ENCODE measurements at regions not wholly inside any gene's neighbourhood (a gene's known extent, or its start where the extent isn't known, plus 50 kb on each side); places are given as distances from the start of the nearest gene placed in this dataset.

DNA sequence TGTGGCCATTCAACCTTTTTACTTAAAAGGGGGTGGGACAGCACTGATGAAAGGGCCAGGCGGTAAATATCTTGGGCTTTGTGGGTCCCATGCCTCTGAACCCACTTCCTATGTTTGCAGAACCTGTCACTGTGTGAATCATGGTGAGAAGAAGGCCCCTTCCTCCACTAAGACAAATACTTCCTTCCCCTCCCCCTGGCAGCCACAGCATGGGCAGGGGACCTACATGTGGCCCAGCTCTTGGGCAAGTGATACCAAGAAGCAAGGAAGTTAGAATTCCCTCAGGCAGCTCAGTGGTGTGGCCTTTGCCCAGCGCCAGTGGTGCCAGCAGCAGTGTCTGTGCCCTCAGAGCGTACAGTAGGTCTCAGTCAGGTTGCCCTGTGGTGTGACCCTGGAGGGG, 168.6 kb downstream of the TRIM33 start:
- no peak for FAIRE-seq

DNA sequence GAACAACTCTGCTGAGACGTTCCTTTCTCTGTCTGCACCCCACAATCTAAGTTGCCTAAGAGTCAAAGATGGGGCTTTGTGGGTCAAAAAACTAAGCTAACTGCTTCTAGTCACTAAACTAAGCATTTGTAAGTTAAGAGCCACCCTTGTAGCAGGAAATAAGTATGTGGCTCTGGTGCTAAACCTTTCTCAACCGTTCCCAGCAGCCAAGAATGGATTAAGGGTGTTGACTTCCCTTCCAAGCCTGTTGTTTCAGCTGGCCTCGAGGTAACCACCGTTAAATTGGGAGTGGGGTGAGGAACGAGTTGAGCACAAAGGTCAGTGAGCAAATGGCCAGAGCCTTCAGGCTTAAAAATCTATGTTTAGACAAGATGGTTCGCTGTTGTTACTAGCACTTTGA, 169.1 kb downstream of the TRIM33 start:
- no peak for FAIRE-seq

DNA sequence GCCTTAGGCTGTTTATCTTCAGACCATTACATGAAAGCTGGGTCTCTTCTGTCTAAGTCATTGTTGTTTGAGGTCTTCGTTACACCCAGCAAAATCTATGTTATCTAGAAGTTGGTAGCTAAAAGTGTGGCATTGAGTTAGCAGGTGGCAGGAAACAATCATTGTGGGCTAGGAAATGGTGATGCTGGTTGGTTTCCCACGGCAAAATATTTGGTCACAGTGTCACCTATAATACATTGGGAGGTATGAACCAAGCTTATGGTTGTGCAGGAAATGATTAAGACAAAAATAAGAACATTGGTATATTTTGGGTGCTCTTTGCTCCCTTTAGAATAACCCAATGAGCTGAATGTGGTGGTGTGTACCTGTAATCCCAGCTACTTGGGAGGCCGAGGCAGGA, 169.7 kb downstream of the TRIM33 start:
- no peak for FAIRE-seq

DNA sequence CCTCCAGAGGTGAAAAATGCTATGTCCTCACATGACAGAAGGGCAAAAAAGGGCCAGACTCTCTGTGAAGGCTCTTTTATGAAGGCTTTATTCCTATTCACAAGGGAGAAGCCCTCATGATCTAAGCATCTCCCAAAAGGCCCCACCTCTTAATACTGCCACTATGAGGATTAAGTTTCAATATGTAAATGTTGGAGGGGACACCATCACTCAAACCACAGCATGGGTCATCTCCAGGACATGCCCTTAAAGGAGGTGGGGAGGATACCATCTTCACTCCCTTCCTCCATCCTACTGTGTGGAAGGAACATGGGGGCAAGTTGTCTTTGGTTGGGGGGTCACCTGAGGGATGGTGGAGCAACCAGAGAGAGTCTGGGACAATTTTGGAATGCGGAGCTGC, 170.1 kb downstream of the TRIM33 start:
- no peak for FAIRE-seq

DNA sequence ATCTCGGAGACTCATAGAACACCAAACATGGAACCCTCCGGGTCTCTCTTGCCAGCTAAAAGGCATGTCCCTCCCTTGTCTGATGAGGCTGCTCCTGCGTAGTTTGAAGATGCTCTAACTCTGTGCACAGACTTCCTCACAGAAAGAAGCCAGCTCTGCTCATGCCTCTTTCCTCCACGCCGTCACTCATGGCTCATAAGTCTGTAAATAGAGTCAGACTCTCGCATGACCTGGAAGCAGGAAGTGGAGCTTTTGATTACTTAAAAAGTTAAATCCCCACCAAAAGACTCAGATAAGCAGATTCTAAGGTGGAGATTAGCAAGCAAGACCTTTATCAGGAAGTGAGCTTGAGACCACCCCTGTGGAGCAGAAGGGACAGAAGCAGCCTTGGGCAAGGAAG, 171.6 kb downstream of the TRIM33 start:
- FAIRE-seq: no peak

DNA sequence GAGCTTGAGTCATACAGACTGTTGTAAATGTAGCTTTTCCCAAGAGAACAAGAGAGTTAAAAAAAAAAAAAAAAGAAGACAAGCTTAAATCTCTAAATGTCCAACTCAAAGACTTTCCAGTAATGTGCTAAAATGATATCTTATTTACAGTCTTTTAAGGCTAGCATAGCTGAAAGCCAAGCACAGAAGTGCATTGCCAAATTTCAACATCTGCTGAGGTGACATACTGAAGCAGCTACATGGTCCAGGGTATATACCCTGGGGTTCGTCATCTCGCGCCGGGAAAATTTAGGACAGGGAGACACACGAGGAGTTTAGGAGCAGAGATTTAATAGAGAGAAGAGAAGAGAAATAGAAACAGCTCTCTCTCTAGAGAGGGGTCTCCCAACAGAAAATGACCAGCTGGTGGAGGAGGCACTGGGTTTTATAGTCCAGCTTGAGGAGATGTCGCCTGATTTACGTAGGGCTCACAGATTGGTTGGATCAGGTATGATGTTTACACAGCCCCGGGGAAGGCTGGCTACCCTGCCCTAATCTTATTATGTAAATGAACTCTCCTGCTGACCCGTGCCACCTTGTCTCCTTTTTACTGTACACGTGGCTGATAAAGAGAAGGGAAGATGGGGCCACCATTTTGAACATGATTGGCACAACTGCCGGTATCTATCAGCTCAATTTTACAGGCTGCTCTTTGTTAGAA, 172.7 kb downstream of the TRIM33 start:
- FAIRE-seq: no peak

DNA sequence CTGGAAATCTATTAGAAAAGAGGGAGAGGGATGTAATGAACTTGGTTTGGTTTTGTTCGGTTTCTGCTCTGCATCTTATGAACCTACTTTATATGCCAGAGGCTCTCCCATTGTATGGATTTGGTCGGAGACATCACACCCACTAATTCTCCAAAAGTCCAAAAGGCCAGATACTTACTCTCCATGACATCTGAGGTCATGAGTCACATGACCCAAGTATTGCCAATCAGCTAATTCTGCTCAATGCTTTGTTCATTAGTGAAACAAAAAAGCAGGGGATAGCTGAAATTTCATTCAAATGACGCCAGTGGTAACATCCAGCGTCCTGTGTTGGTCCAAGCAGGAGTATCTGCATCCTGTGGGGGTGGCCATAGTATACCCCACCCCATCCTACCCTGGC, 173.6 kb downstream of the TRIM33 start:
- no peak for FAIRE-seq

DNA sequence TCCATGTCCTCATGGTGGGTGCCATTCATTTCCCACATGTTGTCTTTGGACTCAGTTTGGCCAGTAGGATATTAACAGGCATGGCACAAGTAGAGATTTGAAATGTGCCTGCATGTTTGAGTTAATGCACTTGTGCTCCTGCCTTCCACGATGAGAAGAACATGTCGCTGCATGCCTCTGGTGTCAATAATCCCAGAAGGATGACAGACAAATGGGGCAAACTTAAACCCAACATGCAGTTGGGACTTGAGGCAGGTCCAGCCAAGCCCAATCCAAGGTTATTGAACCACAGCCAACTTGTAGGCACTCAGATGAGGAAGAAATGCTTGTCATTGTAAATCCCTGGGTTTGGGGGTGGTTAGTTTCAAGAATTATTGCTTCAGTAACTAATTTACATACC, 174.6 kb downstream of the TRIM33 start:
- no peak for FAIRE-seq

DNA sequence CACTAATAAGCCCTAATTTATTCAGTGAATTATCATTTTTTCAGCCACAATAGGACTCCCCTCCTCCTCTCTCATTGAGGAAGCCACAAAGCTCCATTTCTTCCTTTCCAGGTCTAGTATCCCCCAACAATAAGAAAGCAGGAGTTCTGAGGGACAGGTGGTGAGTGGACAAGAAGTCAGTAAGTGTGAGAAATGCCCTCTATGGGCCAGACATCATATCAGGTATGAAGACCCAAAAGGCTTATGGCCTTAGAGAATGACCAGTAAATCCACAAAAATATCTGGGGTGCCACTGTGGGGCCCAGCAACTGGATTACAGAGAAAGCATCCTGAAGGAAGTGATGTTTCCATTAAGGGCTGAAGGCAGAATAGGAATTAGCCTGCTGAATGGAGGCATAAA, 175.7 kb downstream of the TRIM33 start:
- no peak for FAIRE-seq

DNA sequence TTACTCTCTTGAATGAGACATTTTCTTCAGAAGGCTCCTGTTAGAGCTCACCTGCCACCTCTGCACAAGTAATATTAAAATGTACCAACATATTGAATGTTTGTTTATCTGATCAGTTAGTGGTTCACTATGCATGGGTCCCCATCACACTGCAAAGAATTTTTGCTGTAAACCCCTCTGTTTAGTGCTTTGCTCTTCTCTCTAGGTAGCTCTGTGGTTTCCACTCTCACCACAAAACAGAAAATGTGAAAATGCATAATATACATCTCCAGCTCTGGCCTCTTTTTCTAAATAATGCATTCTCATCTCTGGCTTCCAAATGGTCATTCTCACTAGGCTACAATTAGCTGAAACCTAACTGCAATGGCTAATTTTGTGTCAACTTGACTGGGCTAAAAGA, 176.7 kb downstream of the TRIM33 start:
- FAIRE-seq: no peak

DNA sequence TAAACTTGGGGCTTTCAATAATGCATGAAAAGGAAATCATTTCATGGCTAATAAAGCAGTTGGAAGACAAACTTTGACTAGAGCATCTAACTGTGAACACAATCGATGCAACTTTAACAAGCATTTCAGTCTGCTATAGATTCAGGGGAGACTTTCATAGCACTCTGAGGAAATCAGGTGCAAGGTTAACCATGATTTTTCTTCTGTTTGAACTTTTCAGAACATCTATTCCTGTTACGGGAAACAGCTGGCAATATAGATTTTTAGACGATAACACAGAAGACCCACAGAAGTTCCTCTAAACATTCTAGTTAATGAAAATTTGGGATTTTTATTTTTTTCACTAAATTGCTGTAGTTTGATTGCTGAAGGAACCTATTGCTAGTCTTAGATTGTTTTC, 177.3 kb downstream of the TRIM33 start:
- no peak for FAIRE-seq

DNA sequence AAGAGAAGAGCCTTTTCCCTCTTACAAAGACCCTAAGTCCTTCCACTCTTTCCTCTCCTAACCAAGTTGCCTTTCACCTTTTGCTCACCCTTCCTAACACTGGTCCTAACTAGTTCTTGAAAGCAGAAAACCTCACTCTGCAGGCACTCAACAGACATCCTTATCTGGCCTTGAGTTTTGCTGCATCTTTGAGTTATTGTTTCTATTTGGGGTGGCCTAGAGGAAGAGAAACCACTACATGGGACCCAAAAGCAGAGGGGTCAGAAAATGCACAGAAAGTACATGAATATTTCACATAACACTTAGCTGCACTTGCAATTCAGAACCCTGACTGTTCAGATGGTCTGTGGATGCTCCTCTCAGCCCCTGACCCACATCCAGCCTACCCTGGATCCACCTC, 178.3 kb upstream of the SYT6 start:
- FAIRE-seq: no peak

DNA sequence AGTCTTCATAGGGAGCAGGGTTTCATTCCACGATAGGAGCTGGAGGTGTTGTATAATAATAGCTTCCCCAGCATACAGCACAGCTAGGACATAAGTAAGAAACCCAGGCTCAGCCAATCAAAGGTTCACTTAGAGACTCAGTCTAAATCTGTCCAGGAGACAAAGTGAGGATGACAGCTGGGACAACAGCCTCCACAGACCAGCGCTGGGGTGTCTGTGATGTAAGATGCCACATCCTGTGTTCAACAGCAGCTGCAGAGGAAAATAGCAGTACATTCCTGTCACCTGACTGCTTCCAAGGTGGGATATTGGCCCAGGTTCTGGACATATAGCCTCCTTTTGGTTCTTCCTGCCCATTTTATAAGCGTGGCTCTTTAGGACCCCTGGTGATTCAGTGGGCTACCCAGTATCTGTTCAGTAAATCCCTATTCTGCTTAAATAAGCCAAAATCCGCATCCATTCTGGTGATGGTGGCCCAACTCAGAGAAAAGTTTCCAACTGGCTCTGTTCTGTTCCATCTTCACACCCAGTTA, 176.8 kb upstream of the SYT6 start:
- no peak for FAIRE-seq

DNA sequence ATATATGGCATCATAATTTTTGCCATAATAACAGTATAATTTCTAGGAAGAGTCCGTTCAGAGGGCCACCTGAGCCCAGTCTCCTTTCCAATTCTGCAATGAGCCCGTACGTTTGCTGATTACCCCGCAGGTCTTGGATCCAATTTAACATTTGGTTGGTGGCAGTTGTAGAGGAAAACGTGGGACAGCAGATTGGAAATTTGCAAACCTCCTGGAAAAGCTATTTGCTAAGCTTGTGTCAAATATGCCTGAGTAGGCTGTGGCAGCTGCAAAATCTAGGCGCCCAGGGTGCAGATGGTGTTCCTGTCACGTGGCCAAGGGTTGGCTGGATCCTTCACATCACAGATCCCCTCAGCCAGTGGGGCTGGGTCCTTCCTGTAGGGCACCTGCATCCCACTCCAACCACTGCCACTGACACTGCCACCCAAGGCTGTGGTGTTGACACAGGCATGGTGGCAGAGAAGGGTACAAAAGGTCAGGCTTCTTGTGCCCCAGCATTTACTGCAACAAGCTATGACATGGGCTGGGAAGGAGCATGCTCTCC, 174.8 kb upstream of the SYT6 start:
- FAIRE-seq: no peak

DNA sequence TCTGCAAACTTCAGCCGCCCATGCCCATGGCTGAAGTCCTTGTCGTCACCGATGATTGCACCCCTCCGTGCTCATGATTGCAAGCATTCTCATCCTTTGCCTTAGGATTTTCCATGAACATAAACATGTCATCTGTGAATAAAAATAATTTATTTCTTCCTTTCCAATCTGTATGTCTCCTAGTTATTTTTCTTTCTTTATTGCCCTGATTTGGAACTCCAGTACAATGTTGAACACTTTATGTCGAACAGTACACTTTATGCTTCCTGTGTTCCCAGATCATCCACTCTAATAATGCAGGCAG, 170.9 kb upstream of the SYT6 start:
- no peak for FAIRE-seq

DNA sequence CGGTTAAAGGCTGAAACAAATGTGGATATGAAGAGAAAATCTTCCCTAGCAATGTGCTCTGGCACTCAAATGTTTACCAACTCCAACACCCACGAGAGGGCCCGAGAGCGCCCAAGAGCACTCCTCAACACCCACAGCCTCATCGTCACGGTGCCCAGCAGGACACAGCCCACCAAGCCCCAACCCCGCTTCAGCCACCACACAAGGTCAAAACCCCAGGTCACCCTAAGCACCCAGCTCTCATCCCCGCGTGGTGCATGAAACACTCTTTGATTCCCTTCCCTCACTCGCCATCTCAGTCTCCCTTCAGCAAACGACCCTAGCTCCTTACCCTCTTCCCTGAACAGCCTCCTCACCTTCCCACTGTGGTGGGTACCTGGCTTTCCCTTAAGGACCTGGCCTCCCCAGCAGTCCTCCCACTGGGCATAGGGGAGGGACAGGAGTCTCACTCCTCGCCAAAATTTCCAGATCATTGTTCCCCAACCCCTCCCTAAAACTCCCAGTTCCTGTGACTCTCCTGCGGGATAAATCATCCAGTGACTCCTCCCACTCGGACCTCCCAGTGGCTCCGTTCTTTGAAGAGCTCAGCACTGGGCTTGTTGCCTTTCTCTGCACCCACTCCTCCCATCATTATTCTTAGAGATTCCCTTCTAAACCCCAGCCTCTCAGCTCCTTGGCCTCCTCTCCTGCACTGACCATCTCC, 170.4 kb upstream of the SYT6 start:
- FAIRE-seq: no peak

DNA sequence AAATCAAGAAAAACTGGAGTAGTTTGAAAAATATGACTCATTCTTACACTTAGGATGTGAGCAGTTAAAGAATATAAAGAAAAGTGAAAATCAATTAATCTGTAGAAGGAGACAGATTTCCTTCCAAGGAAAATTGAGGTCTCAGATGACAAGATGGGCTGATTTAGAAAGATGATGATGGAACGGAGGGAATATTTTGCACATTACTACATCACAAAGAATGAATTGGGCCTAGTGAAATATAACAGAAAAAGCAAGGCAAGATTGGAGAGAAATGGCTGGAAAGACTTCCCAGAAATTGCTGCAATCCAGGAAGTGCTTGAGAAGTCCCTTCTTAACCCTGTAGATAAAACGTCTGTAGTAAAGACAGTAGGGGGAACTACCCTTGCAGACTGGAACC, 169.1 kb upstream of the SYT6 start:
- no peak for FAIRE-seq

DNA sequence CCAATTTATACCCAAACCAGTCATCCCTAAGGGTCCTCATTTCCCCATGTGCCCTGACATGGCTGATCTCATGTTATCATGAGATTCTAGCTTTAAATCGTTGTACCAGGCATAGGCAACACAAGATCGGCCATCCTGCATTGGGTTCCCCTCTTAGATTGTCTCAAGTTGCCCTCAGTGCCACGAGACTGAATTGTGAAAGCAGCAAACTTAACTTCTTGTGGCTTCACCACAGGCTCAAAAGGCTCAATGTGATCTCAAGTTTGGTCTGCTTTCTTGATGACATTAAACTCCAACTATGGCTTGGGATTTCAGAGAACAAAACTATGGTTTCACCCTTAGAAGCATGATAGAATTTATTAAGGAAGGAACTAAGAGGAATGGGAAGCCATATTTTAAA, 168.5 kb upstream of the SYT6 start:
- FAIRE-seq: no peak

DNA sequence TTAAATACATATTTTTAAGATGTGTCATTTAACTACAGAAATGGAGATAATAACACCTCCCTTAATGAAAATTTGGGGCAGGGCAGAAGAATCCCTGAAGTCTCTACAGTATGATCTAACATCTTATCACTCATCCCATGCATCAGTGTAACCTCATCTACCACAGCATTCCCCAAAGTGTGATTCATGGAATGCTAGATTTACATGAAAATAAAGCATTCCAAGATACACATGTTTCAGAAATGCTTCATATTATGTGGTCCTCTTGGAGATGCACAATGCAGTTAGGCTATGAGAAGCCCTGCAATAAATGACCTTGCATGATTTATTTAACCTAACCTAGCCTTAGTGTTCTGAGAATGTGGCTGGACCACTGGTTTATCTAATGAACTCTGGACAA, 166.9 kb upstream of the SYT6 start:
- no peak for FAIRE-seq

DNA sequence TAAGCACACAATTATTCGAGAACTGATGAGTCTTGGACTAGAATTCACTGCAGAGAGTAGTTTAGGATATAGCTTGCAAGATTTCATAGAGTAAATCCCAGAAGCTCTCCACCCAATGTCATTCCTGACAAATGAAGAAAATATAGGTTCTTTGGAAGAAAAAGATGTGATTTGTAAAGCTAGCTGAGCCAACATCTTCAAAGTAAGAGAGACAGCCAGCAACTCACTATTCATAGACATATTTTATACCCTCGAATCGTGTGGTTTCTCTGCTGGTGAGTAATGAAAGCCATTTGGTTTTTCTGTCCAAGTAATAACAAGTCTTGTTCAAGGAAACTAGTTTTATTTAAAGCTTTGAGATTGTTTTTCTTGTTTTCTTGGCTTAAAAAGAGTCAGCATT, 165.7 kb upstream of the SYT6 start:
- no peak for FAIRE-seq

DNA sequence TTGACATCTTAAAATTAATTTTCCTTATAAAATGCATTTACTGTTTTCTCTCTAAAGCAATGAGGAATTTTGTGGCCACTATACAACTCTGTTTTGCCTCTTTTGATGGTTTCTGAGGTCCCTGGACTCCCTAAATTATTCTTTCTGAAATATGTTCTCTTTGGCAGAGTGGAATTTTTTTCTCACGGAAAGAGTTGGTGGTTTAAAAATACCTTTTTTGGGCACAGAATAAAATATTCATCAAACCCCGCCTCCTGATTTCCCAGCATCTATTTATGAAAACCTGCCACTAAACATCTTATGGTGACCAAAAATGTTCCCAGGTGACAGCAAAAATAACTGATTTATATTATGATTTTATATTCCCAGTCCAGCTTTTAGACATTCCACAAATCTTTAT, 165.3 kb upstream of the SYT6 start:
- no peak for FAIRE-seq

DNA sequence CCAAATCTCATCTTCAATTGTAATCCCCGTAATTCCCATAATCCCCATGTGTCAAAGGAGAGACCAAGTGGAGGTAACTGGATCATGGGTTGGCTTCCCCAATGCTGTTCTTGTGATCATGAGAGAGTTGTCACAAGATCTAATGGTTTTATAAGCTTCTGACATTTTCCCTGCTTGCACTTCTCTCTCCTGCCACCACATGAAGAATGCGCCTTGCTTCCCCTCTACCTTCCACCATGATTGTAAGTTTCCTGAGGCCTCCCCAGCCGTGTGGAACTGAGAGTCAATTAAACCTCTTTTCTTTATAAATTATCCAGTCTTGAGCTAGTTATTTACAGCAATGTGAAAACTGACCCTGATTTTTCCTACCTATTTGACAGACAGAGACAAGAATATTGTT, 162.5 kb upstream of the SYT6 start:
- FAIRE-seq: no peak

DNA sequence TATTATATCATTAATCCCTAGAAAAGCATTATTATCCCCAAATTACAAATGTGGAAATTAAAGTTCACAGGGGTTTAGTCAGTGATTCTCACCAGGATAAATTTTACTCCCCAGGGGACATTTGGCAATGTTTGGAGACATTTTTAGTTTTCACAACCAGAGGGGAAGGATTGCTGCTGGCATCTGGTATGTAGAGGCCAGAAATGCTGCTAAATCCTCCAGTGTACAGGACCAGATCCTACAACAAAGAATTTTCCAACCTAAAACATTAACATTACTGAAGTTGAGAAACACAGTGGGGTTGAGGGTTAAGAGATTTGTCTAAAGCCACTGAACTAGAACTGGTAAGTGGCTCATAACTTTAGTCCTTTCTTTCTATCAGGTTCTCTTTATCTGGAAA, 162.0 kb upstream of the SYT6 start:
- FAIRE-seq: no peak

DNA sequence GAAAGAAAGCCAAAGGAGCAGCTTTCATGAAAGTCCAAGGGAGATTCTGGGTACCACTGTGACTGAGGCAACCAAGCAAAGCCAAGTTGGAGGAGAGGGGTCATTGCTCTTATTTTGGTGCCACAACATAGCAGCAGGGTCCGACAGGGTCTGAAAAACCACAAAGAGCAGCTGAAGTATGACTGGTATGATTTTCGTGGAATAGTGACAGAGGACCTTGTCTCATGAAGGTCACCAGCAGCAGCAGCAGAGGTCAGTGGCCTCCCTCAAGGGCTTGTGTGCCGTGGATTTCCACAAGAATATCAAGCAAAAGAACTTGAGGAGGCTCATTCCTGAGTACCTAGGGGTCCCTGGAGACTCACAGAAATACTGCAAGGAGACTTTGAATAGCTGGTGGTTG, 160.9 kb upstream of the SYT6 start:
- FAIRE-seq: no peak

DNA sequence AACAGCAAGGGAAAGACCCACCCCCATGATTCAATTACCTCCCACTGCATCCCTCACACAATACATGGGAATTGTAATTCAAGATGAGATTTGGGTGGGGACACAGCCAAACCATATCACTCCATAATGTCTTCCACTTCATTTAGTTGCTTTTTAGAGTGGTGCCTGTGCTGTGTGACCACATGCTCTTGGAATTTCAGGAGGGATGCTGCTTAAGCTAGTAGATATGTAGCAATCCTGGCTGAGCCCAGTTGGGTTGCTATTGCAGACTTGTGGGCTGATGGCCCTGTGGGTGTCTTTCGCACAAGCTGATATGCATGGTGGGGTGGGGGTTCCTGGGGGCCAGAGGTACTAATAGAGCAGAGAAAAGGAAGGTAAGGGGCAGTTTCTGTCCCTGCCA, 160.4 kb upstream of the SYT6 start:
- FAIRE-seq: no peak
